ENCODE measurements at regions not wholly inside any gene's neighbourhood (a gene's known extent, or its start where the extent isn't known, plus 50 kb on each side); places are given as distances from the start of the nearest gene placed in this dataset.

GRCh38 chr18:45503990-45504389 lies 111.3 kb upstream of the SLC14A2 start:
- DNase-seq, result no peak

GRCh38 chr18:45505497-45506206 lies 109.6 kb upstream of the SLC14A2 start:
- no peak for DNase-seq

- no peak for DNase-seq
Observed at GRCh38 chr18:45506951-45507350, 108.3 kb upstream of the SLC14A2 start.

- DNase-seq, result no peak
Observed at GRCh38 chr18:45509535-45509934, 105.7 kb upstream of the SLC14A2 start.

DNA sequence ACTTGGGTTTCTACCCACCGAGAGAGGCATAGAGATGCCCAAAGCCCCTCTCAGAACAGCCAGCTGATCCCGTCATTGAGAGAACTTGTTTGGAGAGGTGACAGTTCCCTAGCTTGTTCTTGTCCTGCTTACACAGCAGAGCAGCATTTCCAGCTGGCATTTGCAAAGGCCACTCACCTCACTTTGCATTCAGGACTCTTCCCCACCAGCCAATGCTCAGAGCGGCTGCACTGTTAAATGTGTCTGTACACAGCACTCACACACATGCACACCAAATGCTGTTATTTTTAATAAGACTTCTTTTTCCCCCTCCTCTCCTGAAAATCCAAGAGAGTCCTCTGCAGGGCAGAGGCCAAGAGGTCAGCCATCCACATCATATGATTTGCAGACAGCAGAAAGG lies 104.6 kb upstream of the SLC14A2 start:
- no peak for DNase-seq

DNA sequence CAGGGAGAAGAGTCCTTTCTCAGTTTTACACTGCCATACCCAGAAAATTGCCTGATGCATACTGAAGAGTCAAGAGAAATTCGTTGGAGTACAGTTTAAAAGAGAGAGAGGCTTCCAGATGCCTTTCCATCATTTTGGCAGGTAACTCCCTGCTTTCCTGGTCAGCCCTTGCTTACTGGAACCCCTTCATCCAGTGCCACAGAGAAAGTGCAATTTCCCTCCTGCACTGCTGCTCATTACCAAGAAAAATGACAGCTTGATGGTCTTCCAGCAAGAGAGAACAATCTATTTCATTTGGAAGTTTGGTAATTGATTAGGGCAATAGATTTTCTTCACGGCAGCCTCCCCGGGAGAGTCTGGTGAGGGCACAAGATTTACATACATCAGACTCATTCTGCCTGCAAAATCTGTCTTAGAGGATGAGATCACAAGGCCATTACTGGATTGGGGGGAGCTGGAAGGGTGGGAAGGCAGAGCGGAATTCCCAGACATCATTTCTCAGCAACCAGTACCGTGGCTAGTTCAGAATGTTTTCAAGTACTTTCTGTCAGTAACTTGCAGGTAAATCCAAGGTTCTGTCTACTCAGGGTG lies 102.8 kb upstream of the SLC14A2 start:
- DNase-seq, result no peak

DNA sequence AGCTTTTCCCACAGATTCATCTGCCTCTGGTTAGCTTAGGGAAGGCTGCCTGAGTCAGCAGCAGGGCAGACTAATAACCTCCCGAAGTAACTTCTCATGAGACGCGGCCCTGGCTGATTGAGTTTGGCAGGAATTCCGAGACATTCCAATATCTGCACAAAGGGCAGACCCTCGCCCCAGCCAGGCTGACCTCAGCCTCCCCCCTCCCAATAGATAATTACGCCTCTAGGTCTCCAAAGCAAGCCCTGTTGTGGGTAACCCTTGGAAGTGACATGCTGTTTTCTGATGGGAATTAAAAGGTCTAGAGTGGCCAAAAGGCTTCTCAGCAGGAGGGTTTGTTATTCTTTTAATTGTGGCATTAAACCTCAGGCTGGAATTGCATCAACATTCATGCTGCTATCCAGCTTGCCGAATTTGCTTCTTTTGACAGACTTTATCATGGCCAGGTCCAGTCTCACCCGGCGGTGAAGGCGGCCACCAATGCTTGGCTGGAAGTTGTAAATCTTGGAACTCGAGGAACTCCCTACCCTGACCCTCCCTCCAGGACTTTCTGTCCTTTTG lies 98.0 kb upstream of the SLC14A2 start:
- no peak for DNase-seq

DNA sequence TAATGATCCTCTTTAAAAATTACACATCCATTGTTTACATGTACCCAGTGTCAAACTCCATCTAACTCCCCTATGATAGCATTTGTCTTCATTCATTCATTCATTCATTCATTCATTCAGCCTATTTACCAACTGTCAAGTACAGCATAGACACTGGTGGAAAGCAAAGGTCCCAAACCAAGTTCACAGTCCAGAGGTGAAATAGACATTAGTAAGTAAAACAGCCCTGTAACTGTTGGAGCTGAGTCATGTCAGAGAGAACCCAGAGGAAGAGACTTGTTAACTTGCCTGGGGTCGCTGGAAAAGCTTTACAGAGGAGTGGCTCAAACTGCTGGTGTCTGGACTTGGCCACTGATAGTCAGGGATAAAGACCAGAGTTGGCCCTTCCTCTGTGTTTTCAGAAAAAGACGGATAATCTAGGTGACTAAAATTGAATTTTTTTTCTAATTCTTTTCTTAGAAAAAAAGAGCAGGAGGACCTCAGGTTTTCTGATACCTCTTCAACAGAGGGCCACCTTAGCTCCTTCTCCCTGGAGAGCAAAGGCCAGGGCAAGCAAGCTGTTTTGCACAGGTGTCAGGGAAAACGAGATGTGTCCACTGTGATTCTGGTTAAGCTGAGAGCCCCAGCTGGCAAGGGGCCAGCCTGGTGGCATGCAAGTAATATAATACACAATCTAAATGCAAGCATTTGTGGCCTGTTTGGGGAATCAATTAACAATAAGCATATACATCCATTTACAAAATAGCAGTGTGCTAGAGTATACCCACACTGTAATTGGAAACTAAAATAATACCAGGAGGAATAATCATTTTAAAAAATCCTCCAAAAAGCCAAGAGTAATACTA lies 96.7 kb upstream of the SLC14A2 start:
- DNase-seq, result no peak

DNA sequence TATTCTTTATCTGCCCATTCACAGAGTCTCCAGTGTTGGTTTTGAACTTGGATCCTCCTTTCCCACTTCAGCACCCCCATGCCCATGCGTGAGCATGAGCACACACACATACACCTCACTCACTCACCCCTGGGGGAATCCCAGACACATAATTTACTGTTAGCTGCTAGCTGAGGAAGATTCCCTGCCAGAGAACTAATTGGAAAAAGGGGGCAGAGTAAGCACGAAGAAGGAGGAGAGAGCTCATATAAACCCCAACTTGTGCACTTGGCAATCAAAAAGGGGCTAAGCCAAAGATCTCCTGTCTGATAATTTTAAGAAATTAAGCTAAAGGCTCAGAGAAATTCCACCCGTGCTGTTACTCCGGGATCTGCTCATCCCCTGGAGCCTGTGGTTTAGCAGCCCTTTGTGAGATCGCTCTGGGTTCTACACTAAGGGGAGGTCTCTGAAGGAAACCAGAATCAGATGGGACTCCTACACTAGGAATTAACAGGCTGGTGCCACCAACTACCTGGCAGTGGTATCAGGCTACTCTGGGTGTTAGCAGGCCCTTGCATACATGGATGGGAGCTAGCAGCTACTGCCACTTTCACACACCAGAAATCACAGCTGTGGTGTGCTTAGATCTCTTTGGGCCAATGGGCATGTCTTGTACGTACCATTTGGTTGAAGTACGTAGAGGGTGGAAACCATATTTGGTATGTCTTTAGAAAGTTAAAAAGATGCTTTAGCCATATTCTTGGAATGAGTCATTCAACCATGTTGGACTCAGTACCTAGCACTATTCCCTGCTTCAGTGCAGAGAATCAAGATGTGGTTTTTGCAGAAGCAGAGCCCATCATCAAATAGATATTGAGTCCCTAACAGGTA lies 95.6 kb upstream of the SLC14A2 start:
- no peak for DNase-seq

DNA sequence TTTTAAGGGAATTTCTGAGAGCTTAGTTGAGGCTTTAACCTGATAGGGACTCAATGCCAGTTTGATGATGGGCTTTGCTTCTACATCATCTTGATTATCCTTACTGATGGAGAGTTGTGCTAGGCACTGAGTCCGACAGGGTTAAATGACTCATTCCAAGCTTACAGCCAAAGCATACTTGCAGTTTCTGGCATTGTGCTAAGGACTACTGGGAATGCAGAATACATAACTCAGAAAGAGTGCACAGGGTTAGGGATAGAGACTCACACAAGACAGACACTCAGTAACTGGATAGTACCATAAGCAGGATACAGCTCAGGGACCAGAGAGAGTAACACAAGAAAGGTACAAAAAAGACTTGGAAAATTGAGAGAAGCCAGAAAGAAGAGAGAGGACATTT lies 94.1 kb upstream of the SLC14A2 start:
- DNase-seq, result no peak

DNA sequence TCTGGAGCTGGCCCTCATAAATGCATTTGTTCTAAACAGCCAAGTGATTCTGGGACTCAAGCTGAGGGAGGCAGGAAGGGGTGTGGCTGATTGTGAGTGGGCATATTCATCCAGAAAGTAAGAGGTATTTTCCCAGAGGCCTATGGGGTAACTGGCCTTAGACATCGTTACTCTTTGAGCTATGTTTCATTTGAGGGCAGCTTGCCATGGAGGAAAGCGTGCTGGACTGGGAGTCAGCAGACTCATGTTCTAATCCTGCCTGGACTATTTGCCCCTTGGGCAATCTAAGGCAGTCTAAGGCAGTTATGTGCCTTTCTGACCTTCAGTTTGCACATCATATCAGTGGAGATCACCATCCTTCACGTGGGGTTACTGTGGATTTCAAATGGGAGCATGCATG lies 93.5 kb upstream of the SLC14A2 start:
- DNase-seq, result no peak

GRCh38 chr18:45522371-45522770 lies 92.9 kb upstream of the SLC14A2 start:
- no peak for DNase-seq

GRCh38 chr18:45525301-45525700 lies 90.0 kb upstream of the SLC14A2 start:
- DNase-seq, result no peak

DNA sequence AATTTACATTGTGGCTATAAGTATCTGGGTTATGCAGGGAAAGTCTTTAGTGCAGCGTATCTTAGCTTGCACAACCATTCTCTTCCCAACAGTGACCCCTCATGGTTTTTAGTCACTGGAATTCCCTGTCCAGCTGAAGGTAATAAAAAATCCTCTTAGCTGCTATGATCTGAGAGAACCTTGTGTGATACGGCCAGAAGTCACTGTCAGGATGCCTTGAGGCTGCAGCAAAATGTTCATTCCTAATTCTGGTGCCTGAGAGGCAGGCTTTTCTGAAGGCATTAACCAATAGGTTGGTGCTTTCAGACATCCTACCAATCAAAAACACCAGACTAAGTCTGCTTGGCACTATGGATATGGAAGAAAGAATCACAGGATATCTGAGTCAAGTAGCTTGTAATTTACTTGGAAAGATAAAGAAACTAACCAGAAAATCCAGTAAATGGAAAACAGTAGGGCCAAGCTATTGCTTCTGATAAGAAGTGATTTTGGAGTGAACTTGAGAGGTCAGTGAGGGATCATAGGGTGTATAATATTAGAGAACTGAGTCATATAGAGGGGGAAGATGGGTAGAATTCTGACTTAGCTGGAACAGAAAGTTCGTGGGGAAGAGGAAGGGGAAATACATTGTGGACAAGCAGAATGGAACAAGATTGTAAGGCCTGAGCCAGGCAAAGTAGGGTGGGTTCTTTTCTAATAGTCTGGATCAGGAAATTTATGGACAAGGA lies 89.0 kb upstream of the SLC14A2 start:
- no peak for DNase-seq

DNA sequence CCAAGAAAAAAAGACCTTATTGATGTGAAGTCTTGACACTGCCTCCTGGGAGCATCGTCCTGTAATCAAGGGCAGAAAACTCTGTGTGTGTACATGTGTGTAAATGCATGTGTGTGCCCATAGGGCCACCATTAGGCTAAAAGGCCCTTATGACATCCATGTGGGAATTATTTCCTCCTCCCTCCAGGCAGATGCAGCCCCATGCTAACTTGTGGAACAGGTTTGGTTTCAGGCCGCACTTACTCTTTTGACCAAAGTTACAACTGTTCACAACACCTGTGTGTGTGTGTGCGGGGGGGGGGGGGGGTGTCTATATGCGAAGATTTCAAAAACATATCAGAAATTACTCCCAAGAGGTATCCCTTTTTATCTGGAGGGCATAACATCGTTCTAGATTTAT lies 87.4 kb upstream of the SLC14A2 start:
- no peak for DNase-seq

DNA sequence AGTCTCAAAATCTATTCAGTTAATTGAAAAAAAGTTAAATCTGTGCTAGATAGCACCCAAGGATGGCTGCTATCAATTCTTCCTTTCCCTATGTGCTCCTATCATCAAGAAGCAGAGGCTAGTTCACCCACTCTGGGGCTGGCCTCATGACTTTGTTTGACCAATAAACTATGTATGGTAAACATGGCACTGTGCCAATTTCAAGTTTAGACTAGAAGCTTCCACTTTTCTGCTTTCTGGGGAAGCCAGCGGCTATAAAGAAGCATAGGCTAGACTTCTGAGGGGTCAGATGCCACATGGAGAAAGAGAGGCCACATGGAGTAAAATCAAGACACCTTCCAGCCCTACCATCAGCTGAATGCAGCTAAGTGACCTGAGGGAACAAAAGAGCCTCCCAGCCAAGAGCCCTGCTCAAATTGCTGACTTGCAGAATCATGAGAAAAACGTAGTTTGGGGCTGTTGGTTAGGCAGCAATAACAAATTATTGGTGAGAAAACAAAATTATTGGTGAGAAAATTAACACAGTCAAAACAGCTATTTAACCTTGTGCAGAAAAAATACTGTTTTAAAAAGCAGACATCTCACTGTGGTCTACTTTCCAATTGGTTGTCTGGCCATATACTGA lies 86.5 kb upstream of the SLC14A2 start:
- no peak for DNase-seq

DNA sequence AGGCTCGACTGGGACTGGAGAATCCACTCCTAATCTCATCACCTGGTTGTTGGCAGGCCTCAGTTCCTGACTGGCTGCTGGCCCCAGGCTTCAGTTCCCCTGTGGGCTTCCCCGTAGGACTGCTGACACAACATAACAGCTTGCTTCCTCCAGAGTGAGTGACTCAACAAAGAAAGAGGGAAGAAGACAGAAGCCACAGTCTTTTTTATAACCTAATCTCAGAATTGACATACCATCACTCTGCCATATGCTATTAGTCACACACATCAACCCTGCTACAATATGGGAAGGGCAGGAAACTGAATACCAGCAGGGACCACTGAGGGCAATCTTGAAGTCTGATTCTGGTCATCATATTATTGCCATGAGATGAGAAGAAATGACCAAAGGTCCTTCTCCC lies 76.8 kb upstream of the SLC14A2 start:
- DNase-seq, result no peak

- no peak for DNase-seq
Observed at GRCh38 chr18:45539491-45539891, 75.8 kb upstream of the SLC14A2 start.

DNA sequence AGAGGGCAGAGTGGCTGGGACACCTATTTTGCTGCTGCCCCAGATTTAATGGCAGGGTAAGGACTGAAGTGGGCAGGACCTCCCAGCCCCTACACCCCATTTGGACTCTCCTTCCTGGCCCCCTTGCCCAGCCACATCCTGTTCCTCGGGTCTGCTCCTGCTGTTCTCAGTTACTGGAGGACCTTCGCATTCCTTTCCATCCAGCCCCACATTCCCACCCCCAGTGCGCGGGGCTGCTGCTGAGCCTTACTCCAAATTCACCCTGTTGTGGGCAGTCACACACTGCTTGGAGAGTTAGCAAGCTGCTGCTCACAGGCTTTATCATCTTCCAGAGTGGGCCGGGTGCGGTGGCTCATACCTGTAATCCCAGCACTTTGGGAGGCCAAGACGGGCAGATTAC lies 75.2 kb upstream of the SLC14A2 start:
- no peak for DNase-seq

- no peak for DNase-seq
Observed at GRCh38 chr18:45541421-45541820, 73.9 kb upstream of the SLC14A2 start.

GRCh38 chr18:45542043-45542442 lies 73.2 kb upstream of the SLC14A2 start:
- no peak for DNase-seq

GRCh38 chr18:45547910-45548309 lies 67.4 kb upstream of the SLC14A2 start:
- DNase-seq, result no peak

Data from activated T-cell treated with anti-CD3 and anti-CD28 coated beads, Interleukin-2, amount 50 U/mL, for 1 hour (primary cell).